ENCODE measurements at regions not wholly inside any gene's neighbourhood (a gene's known extent, or its start where the extent isn't known, plus 50 kb on each side); places are given as distances from the start of the nearest gene placed in this dataset.

DNA sequence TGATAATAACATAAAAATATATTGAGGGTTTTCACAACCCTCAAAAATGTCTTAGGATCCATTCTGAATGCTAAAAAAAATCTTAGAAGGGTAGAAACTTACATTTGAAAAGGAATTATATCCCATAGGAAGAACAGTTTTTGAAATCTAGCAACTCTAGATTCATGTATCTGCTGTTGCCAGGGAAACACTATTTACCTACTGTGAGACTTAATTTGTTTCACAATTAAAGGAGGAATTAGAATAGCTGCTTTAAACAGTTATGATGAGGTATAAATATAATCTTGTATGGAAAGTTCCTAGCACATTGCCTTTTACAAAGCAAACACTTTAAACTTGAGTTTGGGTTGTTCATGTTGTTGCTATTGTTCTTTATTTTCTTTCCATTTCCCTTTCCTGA is 988.2 kb downstream of the SUCLG1 start:
- TF ChIP-seq, protein P1, sequence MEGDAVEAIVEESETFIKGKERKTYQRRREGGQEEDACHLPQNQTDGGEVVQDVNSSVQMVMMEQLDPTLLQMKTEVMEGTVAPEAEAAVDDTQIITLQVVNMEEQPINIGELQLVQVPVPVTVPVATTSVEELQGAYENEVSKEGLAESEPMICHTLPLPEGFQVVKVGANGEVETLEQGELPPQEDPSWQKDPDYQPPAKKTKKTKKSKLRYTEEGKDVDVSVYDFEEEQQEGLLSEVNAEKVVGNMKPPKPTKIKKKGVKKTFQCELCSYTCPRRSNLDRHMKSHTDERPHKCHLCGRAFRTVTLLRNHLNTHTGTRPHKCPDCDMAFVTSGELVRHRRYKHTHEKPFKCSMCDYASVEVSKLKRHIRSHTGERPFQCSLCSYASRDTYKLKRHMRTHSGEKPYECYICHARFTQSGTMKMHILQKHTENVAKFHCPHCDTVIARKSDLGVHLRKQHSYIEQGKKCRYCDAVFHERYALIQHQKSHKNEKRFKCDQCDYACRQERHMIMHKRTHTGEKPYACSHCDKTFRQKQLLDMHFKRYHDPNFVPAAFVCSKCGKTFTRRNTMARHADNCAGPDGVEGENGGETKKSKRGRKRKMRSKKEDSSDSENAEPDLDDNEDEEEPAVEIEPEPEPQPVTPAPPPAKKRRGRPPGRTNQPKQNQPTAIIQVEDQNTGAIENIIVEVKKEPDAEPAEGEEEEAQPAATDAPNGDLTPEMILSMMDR (IDR thresholded peaks at IDR 0.05) = no peak

DNA sequence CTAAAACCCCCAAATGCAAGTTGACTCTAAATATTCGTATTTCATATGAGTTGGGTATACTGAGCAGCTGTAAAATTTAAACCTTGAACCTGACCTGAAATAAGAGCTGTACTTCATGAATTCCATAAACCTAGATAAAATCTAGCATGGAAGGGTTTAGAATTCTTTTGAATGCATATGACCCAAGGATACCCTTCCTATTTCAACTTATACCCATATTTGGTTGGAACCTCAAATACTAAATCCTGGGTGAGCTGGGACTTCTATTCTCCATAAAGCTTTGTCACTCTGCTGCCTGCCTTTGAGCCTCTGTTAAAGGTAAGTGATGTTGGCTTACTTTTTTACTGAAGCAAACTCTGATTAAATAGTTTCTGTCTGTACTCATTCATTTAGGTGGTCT is 994.6 kb downstream of the SUCLG1 start:
- TF ChIP-seq, protein P1 (IDR thresholded peaks at IDR 0.05) = no peak

DNA sequence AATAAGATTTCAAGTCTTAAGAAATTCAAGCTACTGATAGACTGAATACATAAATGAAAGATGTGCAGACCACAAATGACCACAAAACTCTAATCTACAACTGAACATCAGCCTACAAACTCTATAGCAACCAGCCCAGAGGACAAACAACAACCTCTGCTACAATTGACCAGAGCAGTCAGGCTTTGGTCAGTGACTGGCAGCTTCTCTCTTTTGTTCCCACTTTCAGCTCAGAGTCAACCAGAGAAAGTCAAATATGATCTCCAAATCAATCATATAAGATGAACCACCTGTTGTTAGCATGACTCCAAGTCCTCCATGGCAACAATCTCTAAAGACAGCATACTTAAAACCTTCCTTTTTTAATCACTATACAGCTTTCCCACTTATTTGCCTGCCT is 996.2 kb downstream of the SUCLG1 start:
- TF ChIP-seq, protein P1 (IDR thresholded peaks at IDR 0.05) = no peak

DNA sequence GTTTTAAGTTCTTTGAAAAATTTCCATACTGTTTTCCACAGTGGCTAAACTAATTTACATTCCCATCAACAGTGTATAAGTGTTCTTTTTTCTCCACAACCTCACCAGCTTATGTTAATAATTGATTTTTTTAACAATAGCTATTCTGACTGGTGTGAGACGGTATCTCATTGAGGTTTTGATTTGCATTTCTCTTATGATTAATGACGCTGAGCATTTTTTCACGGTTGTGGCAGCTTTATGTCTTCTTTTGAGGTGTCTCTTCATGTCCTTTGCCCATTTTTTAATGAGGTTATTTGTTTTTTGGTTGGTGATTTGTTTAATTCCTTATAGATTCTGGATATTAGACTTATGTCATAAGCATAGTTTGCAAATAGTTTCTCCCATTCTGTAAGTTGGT is 997.9 kb downstream of the SUCLG1 start:
- TF ChIP-seq, protein P1 (IDR thresholded peaks at IDR 0.05) = no peak

DNA sequence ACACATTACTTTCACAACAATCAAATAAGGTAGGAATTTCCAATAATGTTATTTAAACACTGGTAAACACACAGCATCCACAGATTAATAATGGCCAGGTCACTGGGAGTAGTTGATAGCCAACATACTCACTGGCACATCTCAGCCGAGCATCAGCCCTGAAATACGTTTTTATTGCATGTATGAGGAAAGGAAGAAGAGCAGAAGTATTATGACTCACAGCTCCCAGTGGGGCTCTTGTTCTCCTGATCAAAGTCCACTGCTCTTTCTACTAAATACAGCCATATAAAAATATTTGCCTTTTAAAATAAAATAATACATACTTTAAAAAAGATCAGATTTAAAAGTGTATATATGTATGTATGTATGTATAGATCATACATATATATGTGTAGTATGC is 999.6 kb downstream of the SUCLG1 start:
- TF ChIP-seq, protein P1 (IDR thresholded peaks at IDR 0.05) = no peak

DNA sequence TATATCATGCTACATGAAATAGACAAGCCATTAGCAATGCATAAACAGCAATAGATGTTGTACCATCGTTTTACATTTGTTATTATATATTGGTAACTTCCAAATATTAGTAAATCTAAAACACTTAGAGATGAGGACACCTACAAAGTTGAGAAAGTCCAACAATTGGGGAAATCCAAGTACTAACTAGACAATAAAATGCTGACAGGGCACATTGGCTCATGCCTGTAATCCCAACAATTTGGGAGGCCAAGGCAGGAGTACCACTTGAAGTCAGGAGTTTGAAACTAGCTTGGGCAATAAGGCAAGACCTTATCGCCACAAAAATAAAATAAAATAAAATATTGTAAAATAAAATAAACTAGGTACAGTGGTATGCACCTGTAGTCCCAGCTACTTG is 1023.1 kb downstream of the SUCLG1 start:
- TF ChIP-seq, protein P1 (IDR thresholded peaks at IDR 0.05) = no peak

DNA sequence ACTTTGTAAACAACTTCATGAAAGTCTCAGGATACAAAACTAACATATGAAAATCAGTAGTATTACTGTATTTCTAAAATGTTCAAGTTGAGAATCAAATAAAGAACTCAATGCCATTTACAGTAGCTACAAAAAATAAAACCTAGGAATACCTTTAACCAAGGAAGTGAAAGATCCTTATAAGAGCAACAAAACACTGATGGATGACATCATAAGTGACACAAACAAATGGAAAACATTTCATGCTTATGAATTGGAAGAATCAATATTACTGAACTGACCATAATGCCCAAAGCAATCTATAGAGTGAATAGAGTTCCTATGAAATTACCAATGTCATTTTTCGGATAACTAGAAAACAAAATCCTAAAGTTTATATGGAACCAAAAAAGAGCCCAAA is 1038.1 kb downstream of the SUCLG1 start:
- TF ChIP-seq, protein P1 (IDR thresholded peaks at IDR 0.05) = no peak

DNA sequence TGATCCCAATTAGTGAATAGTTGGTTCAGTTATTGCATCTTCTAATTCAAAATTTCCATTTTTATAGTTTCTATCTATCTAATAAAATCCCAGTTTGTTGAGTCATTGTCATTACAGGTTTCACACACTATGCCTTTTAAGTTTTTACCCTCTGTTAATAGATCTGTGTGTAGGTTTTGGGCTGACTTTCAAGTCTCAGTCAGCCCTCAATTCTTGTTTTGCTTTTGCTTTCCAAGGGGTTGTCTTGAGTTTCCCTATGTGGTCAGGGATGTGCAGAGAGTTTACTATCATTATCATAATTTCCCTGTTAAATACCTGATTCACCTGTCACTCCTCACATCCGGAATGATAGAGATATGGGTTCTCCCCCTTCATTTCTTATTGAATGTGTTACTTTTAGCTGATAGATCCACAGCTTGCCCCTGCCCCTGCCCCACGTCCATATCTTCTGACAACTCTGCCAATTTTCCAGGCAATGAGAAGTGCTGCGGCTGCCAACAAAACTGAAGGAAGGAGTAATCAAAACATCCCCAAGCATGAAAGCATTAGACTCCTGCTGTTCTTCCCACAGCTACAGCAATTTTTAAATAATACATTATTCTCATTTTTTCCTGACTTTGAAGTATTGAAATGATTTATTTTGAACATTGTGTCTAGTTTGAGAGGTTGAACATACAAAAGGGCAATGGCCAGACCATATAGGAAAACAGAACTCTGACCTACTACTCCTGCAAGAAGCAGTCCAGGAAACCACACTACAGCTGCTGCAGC is 1064.8 kb downstream of the SUCLG1 start:
- TF ChIP-seq, protein P1 (IDR thresholded peaks at IDR 0.05) = no peak
